ENCODE measurements at regions not wholly inside any gene's neighbourhood (a gene's known extent, or its start where the extent isn't known, plus 50 kb on each side); places are given as distances from the start of the nearest gene placed in this dataset.

DNA sequence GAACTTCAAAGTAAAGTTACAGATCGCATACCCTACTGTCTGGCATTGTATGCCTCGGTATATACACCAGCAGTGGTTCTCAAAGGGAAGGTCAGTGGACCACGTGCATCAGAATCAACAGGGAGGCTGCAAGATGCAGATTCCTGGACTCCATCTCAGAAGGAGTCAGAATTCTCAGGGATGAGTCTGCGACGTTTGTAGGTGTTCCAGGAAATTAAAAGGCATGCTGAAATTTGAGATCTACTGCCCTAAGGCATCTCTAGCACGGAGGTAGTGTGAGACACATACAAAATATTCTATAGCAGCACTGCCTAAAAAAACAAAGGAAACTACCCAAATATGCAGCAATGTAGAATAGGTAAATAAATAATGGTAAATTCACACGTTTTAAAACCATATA lies 136.8 kb upstream of the BNIP2 start:
- DNase-seq (ENCODE audit: low spot score): no peak
- Mint-ChIP-seq H3K4me1 (ENCODE audit: low read depth) (peaks cover 3% of the 10 kb centered on the region), H3K27ac (ENCODE audit: unreplicated experiment) (no peak overlapping the region), H3K27me3 (ENCODE audit: low read depth) (peaks cover 3% of the 10 kb centered on the region), H3K36me3 (ENCODE audit: low read depth) (no peaks in the 10 kb centered on the region), H3K9me3 (ENCODE audit: low read depth) (peaks cover 9% of the 10 kb centered on the region), H3K4me3 (ENCODE audit: unreplicated experiment) (no peak overlapping the region)
- TF ChIP-seq, protein P1, sequence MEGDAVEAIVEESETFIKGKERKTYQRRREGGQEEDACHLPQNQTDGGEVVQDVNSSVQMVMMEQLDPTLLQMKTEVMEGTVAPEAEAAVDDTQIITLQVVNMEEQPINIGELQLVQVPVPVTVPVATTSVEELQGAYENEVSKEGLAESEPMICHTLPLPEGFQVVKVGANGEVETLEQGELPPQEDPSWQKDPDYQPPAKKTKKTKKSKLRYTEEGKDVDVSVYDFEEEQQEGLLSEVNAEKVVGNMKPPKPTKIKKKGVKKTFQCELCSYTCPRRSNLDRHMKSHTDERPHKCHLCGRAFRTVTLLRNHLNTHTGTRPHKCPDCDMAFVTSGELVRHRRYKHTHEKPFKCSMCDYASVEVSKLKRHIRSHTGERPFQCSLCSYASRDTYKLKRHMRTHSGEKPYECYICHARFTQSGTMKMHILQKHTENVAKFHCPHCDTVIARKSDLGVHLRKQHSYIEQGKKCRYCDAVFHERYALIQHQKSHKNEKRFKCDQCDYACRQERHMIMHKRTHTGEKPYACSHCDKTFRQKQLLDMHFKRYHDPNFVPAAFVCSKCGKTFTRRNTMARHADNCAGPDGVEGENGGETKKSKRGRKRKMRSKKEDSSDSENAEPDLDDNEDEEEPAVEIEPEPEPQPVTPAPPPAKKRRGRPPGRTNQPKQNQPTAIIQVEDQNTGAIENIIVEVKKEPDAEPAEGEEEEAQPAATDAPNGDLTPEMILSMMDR (IDR thresholded peaks at IDR 0.05): no peak

DNA sequence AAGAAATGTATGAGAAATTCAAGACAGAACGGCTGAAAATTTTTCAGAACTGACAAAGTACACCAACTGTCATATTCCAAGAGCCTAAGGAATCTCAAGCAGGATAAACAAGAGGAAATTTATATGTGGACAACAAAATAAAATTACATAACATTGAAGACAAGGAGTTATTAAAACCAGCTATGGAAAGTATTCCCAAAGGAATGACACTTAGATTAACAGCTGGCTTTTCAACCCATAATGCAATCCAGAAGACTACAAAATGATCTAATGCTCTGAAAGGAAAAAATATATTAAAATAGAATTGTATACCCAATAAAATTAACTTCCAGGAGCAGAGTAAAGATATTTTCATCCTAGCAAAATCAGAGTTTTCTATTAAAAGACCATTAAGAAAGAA lies 132.2 kb upstream of the BNIP2 start:
- peaks cover 9% of the 10 kb centered on the region for H3K9me3 Mint-ChIP-seq (ENCODE audit: low read depth)
- peaks cover 3% of the 10 kb centered on the region for H3K4me1 Mint-ChIP-seq (ENCODE audit: low read depth)
- H3K27me3 Mint-ChIP-seq (ENCODE audit: low read depth): peaks cover 16% of the 10 kb centered on the region
- H3K27ac Mint-ChIP-seq (ENCODE audit: unreplicated experiment): no peak overlapping the region
- no peaks in the 10 kb centered on the region for H3K36me3 Mint-ChIP-seq (ENCODE audit: low read depth)
- no peak for DNase-seq (ENCODE audit: low spot score)
- TF ChIP-seq, protein P1 (IDR thresholded peaks at IDR 0.05): no peak
- H3K4me3 Mint-ChIP-seq (ENCODE audit: unreplicated experiment): no peak overlapping the region

DNA sequence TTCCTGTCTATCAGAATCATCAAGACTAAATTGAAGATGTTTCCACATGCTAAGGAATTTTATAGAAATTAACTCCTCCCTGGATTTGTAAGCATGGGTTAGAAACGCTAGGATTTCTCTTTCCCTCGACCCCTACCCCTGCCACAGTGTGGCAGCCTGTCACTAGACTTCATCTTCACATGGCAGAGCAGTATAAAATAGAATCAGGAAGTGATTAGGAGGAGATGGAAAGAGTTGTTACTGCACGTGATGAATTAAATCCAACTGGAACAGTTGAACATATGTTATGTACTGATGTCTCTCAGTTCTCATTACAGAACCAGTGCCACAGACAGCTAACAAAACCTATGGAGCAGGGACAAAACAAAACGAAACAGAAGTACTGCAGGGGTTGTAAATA lies 130.0 kb upstream of the BNIP2 start:
- Mint-ChIP-seq H3K27ac (ENCODE audit: unreplicated experiment) (no peak overlapping the region), H3K4me3 (ENCODE audit: unreplicated experiment) (no peak overlapping the region), H3K27me3 (ENCODE audit: low read depth) (peaks cover 16% of the 10 kb centered on the region), H3K9me3 (ENCODE audit: low read depth) (peaks cover 9% of the 10 kb centered on the region), H3K4me1 (ENCODE audit: low read depth) (no peaks in the 10 kb centered on the region), H3K36me3 (ENCODE audit: low read depth) (no peaks in the 10 kb centered on the region)
- DNase-seq (ENCODE audit: low spot score): no peak
- TF ChIP-seq, protein P1 (IDR thresholded peaks at IDR 0.05): no peak

DNA sequence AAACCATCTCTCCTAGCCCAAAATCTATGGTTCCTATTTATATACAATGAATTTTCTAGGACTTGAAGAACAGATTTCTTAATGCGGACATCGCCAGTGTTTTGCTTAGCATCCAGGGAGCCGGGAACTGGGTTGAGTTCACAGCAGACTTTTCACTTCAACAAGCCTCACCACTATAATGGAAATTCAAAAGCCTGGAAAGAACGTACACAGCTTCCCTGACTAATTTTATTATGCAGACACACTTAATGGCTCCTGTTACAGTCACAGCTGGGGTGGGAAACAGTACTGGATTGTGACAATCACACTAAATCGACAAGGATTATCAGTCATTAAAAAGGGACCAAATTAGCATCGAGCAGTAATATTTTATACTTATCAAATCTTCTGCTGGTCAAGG lies 129.2 kb upstream of the BNIP2 start:
- Mint-ChIP-seq H3K27me3 (ENCODE audit: low read depth) (peaks cover 21% of the 10 kb centered on the region), H3K9me3 (ENCODE audit: low read depth) (peaks cover 3% of the 10 kb centered on the region), H3K27ac (ENCODE audit: unreplicated experiment) (no peak overlapping the region), H3K4me3 (ENCODE audit: unreplicated experiment) (no peak overlapping the region), H3K36me3 (ENCODE audit: low read depth) (no peaks in the 10 kb centered on the region), H3K4me1 (ENCODE audit: low read depth) (no peaks in the 10 kb centered on the region)
- DNase-seq (ENCODE audit: low spot score): no peak
- TF ChIP-seq, protein P1 (IDR thresholded peaks at IDR 0.05): no peak

DNA sequence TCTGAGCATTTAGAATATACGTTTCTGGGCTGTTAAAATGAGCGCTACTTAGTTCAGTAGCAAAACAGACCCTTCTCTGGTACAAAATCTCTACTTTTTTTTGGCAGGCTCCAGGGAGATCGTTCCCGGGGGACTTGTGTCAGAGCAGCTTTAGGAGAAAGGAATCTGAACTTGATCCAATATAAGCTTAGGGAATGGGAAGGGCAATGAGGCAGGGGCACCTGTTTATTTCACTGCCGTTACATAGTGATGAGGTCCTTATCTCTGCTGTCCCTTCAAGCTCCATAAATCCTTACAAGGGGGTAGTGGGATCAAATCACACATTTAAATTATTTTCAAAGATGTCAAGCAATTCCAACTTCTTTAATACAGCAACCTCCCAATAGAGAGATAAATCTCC lies 128.7 kb upstream of the BNIP2 start:
- H3K9me3 Mint-ChIP-seq (ENCODE audit: low read depth): no peaks in the 10 kb centered on the region
- no peak overlapping the region for H3K27ac Mint-ChIP-seq (ENCODE audit: unreplicated experiment)
- DNase-seq (ENCODE audit: low spot score): no peak
- no peaks in the 10 kb centered on the region for H3K4me1 Mint-ChIP-seq (ENCODE audit: low read depth)
- peaks cover 25% of the 10 kb centered on the region for H3K27me3 Mint-ChIP-seq (ENCODE audit: low read depth)
- H3K4me3 Mint-ChIP-seq (ENCODE audit: unreplicated experiment): no peak overlapping the region
- TF ChIP-seq, protein P1 (IDR thresholded peaks at IDR 0.05): no peak
- no peaks in the 10 kb centered on the region for H3K36me3 Mint-ChIP-seq (ENCODE audit: low read depth)

Data from chondrocyte (in vitro differentiated cells).